Eye (tissue), 1 donor: ENCODE measurements at regions not wholly inside any gene's neighbourhood (a gene's known extent, or its start where the extent isn't known, plus 50 kb on each side); places are given as distances from the start of the nearest gene placed in this dataset.
"Not testable (repeated sequence)": the region's sequence is repeated elsewhere in the genome, so short reads cannot be mapped to it uniquely, and the experiment has no call there.

ENCODE experiments used
- DNase-seq: peaks from one replicate; pipeline ENCODE4 v3.0.0-alpha.2; 2015

DNA sequence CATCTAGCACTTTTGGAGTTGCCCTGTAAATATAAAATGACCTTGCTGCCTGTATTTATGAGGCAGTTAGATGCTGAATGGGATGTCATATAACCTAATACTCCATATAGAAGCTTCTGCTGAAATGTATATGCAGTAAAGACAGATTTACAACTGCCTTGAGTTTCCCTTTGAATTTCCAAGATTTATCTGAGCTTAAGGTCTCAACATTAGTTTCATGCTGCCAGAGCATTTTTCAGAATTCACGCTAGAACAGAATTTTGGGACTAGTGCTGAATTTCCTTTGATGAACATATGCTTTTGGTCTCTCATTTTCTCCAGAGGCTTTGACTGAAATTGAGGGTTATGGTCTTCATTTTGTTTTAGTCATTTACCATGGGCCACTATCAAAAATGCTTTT is 254.7 kb upstream of the FANCL start:
- no peak for DNase-seq

DNA sequence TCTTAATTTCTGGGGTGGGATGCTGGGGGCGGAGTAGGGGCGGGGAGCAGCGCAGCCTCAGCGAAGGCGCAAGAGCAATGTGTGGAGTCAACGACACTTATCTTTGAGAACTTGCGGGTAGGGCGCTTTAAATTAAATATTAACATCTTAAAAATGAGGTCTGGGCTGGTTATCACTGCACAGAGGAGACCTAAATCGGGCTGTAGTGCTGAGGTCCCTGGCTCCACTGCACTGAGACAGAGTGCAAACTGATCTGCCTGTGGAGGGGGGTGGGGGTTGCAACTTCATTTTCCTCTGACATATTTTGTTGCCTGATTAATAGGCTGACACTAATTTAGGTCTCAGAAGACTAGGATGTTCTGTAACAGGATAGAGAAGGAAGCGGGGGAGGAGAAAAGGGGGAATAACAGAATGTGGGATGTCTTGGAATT is 253.0 kb upstream of the FANCL start:
- no peak for DNase-seq

DNA sequence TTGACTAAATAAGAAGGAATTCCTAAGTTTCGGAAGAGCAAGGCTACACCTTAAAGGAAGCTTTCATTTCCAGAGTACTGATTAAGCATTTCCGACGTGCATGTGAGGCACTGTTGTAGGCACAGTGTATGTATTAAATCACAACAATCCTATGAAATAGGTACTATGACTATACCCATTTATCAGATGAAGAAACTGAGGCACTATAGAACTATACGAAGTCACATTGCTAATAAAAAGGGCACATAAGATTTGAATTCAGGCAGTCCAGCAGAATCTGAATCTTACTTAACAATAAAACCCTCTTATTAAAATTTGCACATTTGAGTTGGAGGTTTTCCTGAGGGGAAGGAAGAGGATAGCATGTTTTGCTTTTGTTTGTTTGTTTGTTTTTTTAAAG is 243.5 kb upstream of the FANCL start:
- DNase-seq, result no peak

DNA sequence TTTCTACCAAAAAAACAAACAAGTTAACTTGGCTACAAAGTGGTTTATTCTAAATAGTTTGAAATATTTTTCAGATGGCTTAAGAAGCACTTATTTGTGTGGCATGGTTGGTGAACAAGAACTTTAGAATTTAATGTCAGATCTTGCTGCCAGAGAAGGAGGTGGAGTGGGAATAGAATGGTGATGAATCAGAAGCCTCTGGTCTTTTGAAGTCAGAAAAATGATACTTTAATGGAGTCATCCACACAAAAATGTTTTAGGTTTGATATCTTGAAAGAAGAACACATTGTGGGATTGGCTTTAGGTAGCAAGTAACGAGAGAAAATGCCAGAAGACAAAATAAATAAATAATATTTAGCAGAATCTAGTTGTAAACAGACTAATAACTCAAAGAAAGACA is 243.1 kb upstream of the FANCL start:
- DNase-seq, result no peak

DNA sequence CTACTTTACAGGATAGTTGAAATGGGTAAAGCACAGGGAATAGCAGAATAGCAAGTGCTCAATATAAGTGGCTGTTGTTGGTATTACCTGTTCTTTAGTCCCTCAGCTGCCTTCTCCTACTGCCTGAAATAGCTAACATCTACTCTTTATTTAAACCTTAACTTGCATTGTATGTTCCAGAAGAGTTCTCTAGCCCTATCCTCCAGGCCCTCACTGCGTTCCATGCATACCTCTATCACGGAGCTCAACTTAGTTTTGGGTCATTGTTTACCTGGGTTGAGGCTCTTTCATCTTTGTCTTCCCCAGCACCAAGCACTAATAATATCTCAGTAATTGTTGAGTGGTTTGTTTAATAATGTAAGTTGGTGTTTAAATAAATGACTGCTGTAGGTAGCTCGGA is 242.2 kb upstream of the FANCL start:
- no peak for DNase-seq

DNA sequence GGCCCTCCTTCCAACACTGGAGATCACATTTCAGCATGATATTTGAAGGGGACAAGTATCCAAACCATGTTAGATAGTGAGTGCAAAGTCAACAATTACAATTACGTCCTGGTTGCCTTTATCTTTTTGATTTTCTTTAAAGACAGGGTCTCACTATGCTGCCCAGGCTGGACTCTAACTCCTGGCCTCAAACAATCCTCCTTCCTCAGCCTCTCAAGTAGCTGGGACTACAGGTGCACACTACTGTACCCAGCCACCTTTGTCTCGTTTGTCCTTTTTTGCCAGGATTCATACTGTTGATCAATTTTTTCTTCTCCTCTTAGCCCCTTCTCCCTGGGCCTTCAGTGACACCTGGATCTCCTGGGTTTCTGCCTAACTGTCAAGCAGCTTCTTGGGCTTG is 240.5 kb upstream of the FANCL start:
- DNase-seq, result no peak

DNA sequence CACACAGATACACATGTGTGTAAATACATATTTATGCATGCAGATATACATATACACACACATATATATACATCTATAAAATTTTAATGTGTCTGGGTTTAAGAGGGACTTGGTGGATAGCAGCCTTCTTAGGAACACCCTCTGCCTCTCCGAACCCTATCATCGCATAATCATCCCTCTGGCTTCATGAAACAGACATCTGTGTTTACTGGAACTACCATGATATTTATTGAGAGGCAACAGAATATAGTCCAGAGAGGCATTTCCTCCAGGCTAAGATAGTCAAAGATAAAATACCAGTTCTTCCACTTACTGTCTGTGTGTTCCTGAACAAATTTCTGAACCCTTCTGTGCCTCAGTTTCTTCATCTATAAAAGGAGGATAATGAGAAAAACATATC is 239.0 kb upstream of the FANCL start:
- DNase-seq, result no peak

DNA sequence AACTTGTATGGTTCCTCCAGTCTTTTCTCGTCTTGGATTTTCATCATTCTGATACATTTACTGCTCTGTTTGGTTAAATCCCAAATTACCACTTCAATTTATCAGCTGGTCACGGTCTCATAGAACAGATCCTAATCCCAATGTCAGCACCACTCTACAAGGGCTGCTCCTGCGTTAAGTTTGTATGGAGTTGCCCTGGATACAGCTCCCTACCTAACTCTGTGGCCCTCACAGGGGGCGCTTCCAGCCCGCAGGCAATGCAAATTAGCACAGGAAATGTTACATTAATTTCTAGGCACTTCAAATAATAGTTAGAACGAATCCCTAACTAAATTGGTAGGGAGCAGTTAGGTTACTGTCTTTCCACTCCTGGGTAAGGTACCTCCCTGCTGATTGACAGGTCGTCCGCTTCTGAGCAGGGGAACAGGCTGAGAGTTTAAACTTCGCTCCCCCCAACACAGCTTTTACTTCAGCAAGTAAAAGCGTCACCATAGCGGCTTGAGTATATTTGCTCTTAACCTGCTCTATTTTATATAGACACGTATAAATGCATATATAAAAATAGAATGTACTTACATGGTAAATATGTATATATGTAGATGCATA is 238.5 kb upstream of the FANCL start:
- no peak for DNase-seq

DNA sequence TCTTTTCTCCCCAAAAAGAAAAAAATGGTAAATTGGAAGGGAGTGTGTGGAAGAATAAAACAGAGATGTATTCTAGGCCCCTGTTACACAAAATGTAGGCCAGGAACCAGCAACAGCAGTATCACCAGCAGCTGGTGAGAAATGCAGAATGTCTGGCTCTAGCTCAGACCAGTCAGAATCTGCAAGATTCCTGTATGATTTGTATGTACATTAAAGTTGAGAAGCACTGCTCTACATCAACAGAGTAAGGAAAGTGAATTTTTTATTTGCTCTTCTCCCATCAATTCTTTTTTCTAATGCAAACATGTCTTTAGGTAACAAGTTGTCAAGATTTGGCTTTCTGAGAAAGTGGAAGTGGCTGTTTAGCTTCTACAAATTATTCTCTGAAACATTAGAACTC is 235.4 kb upstream of the FANCL start:
- no peak for DNase-seq

DNA sequence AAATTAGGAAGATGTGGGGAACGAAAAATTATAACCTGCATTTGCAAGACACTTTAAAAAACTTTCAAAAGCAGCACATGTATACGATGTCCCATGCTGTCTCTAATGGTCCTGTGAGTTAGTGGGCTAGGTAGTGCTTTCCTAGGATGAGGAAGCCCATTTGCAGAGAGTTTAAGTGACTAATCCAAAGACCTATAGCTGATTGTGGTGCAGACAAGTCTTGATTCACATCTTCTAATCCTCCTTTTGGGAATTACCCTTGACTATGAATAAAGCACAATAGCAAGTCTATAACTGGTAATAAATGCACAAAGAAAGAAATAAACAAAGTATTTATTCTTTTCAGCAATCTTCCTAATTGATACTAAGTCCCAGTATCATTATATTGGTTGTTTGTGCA is 234.6 kb upstream of the FANCL start:
- no peak for DNase-seq

DNA sequence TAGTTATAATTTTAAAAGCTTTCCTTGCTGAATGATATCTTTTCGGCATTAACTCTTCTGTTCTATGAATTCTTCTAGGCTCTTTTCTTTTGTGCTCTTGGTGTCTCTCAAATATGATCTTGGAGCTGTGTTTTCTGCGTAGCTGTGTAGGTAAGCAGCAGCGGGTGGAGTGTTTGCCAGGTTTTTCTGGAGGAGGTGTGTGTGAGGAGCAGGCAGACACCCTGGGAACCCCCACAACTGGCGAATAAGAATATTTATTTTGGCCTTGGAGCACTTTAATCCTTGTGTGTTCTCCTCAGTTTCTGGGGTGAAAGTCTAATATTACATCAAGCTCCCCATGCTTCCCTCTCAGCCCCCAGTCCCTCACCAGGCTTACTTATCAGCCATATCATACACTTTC is 232.0 kb upstream of the FANCL start:
- no peak for DNase-seq

DNA sequence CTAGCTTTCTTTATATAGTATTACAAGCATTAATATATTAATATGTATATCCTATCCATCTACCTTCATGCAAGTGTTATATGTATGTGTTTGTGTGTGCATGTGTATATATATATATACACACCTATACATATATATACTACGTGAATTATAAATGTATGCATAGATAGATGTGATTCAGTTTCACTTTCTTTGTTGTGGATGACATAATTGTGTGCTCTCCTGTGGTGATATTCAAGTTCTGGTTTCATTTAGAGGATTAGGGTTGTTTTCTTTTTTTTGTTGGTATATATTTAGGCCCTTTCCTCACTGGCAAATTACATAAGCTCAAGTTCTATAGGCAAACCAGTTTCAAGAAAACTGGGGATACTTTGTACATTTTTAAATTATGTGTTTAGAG is 225.7 kb upstream of the FANCL start:
- no peak for DNase-seq

DNA sequence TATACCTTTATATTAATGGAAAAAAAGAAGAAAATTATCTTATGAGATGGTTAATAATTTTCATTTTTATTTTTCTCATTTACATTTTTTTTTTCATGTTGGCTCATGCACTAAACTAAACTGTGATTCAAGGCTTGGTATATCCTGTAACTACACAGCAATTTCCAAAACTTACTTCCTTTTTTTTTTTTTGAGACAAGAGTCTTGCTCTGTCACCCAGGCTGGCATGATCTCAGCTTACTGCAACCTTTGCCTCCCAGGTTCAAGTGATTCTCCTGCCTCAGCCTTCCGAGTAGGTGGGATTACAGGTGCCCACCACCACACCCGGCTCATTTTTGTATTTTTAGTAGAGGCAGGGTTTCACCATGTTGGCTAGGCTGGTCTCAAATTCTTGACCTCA is 224.9 kb upstream of the FANCL start:
- not testable (repeated sequence) for DNase-seq

DNA sequence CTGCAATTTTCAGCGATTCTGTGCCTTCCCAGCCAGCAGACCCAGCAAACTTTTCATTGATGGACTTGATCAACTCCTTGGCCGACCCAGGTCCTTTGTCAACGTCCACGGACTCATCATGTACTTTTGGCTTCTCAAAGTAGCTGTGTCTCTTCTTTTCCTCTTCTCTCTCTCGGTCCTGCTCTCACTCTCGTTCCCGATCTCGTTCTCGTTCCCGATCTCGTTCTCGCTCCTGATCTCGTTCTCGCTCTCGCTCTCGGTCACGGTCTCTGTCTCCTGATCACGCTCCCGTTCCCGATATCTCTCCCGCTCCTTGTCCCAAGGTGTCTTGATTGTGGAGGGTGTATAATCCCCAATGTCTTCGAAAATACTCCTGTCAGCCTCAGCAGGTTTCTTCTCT is 219.5 kb upstream of the FANCL start:
- DNase-seq, result no peak

DNA sequence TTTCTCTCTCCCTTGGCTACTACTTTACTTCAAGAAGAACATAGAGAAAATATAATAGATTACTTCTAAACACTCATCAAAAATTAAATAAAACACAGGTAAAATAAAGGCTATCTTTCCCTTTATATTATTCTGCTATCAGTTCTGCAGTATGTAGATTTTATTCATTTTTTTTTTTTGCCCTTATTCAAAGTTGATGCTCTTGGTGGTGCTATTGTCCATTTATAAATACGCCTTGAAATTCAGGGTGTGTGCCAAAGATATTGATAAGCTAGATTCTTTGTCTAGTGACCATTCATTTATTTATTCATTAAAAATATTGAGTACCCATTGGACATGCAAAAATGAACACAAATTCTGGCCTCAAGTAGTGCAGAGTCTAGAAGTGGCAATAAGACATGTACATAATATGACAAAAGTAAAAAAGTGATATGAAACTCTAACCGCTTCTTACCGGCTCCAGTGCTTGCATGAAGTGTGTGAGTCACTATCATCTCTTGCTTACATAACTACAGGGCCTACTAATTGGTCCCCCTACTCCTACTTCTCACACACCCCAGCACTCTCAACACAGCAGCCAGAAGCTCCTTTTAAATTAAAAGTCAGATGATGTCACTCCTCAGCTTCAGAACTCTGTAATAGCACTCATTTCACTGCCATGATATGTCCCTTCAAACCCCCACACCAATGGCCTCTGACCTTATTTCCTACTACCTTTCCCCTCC is 208.3 kb upstream of the FANCL start:
- peak; percentile 12 for DNase-seq

DNA sequence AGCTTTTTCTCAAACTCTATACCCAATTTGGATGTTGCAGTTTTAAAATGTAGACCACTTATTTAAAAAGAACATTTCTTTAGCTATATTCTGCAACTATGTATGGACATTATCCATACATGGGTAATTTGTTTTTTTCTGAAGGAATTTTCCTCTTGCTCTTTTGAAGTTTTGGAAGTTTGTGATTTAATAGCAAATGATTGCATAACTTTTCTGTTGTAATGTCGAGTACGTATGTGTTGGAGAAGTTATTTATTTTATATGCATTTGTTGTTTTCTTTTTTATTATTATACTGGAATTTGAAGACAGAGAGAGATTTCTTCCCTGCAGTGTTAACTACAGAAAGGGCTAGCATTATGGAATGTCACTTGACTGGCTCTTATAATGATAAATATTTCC is 207.7 kb upstream of the FANCL start:
- no peak for DNase-seq

DNA sequence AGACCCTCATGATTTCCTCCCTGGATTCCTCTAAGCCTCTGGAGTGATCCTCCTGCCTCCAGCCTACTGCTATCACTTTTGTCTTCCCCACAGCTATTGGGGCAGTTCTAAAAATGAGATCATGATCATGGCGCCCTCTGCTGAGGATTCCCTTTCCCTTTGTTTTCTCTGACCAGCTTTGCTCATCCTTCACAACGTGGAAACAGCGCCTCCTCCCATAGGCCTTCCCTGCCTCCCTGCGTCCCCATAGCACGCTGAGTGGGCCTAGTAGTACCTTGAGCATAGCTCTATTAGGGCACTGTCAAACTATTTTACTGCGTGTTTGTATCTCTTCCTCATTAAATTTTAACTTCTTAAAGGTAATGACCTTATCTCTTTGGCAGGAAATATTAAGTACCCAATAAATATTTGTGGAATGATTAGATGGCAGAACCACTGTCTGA is 207.0 kb upstream of the FANCL start:
- DNase-seq, result peak; percentile 85

DNA sequence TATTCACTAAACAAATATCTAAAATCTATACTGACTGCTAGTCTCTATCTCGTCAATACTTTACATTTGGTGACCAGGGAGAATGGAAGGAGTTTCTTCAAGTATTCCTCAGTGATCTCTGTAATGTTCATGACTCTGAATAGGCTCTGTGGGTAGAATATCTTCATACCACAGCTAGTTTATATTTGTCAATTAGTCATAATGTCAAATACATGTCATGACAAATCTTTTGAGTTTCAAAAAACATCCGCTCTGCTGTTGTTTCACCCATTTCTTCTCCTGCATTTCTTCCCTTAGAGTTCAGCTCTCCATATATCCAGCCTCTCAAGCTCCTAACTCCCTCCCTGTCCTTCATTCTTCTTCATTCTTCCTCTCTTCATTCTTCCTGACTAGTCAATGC is 206.5 kb upstream of the FANCL start:
- no peak for DNase-seq

DNA sequence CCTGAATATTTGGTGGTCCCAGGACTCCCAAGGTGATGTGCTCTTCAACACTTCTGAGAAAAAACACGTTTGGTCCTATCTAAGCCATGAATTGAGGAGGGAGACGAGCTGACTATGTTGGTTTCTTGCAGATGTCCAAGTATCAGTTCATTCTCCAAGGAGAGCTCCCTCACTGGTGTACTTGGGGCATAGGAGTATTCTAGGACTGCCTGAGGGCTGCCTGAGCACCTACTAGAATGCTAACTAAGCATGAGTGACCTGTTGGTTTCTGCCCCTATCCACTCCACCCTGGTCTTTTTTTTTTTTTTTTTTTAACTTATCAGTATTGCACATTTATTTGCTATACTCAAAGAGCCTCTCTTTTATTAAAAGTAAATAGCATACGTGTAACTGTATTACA is 200.5 kb upstream of the FANCL start:
- no peak for DNase-seq

DNA sequence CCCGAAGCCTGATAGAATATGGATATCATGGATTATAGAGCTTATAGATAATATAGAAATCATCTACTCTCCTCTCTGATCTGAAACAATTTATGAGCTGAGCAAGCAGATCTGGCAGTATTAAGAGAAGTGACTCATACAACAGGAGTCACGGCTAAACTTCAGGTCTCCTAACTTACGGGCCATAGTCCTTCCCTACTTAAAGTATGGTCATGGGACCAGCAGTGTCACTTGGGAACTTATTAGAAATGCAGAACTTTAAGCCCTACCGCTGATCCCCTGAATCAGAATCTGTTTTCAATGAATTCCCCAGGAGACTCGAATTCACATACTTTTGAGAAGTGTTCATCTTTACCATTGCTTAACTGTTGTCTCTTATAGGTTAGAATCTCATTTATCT is 195.7 kb upstream of the FANCL start:
- DNase-seq, result no peak

DNA sequence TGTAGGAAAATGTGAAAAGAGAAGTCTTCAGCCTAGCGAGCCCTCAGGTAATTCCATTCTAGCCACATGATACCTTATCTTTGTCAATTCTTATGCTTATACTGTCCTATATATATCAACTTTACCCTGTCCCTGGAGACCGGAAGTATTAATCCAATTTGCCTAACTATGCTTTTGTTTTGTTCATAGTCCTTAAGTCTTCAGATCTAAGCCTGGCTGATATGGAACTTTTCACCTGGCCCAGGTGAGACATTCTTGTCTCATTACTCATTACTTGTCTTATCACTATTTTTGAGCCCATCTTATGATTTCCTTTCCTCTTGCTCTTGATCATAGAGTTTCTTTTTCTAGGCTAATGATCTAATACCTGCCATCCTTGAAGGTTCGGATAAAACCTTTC is 194.1 kb upstream of the FANCL start:
- no peak for DNase-seq

DNA sequence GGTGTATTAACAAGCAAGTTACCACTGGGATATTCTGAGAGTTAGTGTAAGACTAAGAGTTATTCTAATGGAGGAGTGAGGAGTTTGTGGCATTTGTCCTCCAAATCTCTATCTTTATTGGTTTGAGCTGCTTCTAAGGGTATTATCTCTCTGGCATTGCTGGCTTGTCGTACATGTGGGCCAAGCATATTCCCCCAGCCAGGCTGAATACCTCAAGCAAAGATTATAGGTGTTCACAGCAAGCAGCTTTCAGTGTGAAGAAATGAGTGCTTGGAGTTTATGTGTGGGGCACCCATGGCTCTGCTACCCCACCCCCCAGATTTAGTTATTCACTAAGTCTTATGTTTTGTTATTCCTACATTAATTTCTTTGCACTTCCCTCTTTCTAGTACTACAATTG is 193.6 kb upstream of the FANCL start:
- no peak for DNase-seq

DNA sequence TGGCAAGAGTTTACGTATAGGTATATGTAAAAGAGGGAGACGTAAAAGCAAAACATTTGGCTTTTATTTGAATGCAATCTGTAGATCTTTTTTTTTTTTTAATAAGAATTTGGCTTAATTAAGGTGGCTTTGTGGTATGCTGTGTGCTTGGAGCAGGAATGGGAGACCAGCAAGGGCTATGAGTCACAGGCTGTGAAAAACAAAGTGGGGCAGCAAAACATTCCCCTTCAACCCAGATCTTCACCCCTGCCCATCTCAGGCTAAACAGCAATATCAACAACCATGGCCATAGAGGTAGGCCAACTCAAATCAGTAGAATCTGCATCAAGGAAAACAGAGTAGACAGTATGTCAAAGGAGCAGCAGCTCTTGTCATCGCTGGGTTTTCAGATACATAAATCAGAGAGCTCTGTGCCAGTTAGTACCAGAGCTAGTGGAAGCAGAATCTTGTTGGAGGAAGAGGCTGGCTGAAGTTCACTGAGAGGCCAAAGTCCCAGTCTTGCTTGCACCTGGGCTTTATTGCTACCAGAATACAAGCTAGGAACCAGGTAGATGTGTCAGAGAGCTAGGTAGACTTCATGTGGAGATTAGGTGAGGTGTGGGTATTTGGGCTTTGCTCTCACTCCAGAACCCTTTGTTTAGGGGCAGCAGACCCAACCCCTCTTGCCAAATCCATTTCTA is 191.5 kb upstream of the FANCL start:
- no peak for DNase-seq
